Neural progenitor cell (in vitro differentiated cells): ENCODE measurements at regions not wholly inside any gene's neighbourhood (a gene's known extent, or its start where the extent isn't known, plus 50 kb on each side); places are given as distances from the start of the nearest gene placed in this dataset.

Source experiments
- EZH2phosphoT487 ChIP-seq: fragments of 200-600 bp; sonication (generic); IDR thresholded peaks from 2 replicates; pipeline ENCODE4 v1.6.1; 2017; ENCODE audit warnings: antibody characterized with exemption
- TF ChIP-seq, protein P1 (sequence below): fragments of 200-600 bp; sonication (generic); IDR thresholded peaks from 2 replicates; pipeline ENCODE4 v1.5.1; 2017; ENCODE audit warnings: antibody characterized with exemption, mild to moderate bottlenecking

GRCh38 chr3:3729261-3729660 is 70.0 kb upstream of the LRRN1 start:
- TF ChIP-seq, protein P1, sequence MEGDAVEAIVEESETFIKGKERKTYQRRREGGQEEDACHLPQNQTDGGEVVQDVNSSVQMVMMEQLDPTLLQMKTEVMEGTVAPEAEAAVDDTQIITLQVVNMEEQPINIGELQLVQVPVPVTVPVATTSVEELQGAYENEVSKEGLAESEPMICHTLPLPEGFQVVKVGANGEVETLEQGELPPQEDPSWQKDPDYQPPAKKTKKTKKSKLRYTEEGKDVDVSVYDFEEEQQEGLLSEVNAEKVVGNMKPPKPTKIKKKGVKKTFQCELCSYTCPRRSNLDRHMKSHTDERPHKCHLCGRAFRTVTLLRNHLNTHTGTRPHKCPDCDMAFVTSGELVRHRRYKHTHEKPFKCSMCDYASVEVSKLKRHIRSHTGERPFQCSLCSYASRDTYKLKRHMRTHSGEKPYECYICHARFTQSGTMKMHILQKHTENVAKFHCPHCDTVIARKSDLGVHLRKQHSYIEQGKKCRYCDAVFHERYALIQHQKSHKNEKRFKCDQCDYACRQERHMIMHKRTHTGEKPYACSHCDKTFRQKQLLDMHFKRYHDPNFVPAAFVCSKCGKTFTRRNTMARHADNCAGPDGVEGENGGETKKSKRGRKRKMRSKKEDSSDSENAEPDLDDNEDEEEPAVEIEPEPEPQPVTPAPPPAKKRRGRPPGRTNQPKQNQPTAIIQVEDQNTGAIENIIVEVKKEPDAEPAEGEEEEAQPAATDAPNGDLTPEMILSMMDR: no peak
- TF ChIP-seq EZH2phosphoT487: no peak
